Epithelial cell of esophagus (primary cell): ENCODE measurements at regions not wholly inside any gene's neighbourhood (a gene's known extent, or its start where the extent isn't known, plus 50 kb on each side); places are given as distances from the start of the nearest gene placed in this dataset.

Source experiments
- DNase-seq: peaks from one replicate; pipeline ENCODE4 v3.0.0; 2010; ENCODE audit warnings: low read depth
- H3K4me3 ChIP-seq: 2 replicates; pipeline ENCODE4 v1.5.1; 2011; ENCODE audit warnings: mild to moderate bottlenecking, low read length, control low read depth
- TF ChIP-seq, protein P1 (sequence below): IDR thresholded peaks from 2 replicates; pipeline ENCODE4 v1.5.1; 2011; ENCODE audit warnings: low read depth, mild to moderate bottlenecking, low read length, control low read depth, inconsistent platforms; ENCODE audit not compliant: insufficient read depth; ENCODE audit errors: missing control alignments

DNA sequence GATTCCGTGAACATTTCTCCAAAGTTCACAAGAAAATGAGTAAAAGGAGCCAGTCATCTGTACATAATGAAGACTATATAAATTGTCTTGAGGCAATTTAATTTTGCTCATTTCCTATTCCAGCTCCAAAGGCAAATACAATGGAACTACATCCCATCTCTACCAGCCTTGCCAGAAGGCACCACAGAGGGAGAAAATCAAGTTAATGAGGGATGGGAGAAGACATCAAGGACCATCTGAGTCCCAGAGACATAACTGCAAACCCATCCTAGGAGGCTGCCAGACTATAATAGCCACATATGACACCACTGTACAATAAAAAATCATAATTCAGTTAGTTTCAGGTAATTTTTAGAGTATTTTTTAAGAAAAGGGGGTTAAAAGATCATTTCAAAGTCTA, 136.3 kb upstream of the RGMB start:
- TF ChIP-seq, protein P1, sequence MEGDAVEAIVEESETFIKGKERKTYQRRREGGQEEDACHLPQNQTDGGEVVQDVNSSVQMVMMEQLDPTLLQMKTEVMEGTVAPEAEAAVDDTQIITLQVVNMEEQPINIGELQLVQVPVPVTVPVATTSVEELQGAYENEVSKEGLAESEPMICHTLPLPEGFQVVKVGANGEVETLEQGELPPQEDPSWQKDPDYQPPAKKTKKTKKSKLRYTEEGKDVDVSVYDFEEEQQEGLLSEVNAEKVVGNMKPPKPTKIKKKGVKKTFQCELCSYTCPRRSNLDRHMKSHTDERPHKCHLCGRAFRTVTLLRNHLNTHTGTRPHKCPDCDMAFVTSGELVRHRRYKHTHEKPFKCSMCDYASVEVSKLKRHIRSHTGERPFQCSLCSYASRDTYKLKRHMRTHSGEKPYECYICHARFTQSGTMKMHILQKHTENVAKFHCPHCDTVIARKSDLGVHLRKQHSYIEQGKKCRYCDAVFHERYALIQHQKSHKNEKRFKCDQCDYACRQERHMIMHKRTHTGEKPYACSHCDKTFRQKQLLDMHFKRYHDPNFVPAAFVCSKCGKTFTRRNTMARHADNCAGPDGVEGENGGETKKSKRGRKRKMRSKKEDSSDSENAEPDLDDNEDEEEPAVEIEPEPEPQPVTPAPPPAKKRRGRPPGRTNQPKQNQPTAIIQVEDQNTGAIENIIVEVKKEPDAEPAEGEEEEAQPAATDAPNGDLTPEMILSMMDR, result no peak
- H3K4me3 ChIP-seq, result no peak overlapping the region
- no peak for DNase-seq

DNA sequence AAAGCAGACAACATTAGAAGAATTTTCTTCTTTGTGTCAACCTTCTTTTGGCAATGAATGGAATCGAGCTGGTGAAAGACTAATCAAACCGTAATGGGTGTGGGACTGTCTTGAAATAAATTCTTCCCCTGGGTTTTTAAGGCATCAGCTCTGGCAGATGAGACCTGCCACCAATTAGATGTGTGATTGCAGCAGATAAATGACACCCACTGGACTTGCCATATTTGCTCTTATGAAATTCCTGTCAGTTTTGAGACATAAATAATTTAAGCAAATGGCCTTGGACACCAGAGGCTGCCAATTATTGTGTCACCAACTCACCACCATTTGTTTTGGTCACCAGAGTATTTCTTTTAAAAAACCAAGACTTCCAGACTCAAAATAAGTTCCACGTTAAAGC, 135.9 kb upstream of the RGMB start:
- TF ChIP-seq, protein P1, result no peak

DNA sequence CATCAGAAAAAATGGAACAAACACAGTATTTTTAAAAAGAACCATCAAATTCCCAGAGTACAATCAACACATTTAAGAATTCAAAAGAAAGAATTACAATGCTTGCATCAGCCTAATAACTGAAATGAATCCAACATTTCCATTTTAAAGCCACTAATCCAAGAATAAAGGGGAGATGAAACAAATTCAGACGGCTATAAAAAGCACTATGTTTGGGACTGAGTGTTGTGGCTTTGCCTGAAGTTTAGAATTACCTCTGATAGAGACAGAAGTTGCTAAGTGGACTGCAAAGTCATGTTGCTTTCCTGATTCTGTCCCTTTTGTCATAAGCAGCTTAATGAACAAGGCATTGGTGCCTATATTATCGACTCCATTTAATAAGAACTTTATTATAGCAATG, 135.4 kb upstream of the RGMB start:
- no peak for DNase-seq
- TF ChIP-seq, protein P1, result no peak
- H3K4me3 ChIP-seq, result no peak overlapping the region

More for the DNA sequence above, 135.9 kb upstream of the RGMB start:
- no peak for DNase-seq
- H3K4me3 ChIP-seq, result no peak overlapping the region

DNA sequence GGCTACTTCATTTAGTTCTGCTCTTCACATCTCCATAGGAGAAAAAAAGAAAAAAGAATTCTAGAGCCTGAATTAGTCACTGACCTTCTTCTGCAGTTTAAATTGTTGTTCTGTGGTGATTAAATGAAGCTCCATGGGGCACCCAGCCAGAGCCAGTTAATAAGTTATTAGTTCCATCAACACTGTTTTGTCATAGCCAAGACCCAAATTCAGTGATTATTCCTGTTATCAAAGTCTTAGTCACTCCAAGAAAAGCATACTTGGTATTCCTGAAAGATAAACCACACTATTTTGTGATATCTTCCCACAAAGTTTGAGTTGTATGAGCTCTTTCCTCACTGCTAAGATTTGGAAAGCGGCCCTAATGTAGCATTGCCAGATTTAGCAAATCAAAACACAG, 134.8 kb upstream of the RGMB start:
- H3K4me3 ChIP-seq, result no peak overlapping the region
- TF ChIP-seq, protein P1, result no peak
- DNase-seq, result no peak

DNA sequence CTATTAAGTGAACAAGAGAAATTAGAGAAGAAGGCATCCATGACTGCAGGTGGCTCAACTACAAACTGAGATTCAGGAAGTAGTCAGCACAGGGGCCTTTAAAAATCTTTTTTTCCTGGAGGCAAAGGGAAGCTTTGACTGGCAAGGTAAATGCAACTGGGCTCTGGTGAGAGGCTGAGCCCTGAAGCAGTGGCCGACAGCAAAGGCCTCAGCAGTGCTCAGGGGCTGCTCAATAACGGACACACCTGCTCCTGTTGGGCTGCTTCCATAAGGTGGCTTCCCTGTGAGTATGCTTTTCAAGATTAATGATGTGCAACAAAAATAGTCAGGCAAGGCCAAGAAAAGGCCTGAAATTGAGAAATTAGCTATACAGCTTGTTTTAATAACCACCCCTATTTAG, 134.2 kb upstream of the RGMB start:
- TF ChIP-seq, protein P1, result no peak
- no peak for DNase-seq
- no peak overlapping the region for H3K4me3 ChIP-seq

DNA sequence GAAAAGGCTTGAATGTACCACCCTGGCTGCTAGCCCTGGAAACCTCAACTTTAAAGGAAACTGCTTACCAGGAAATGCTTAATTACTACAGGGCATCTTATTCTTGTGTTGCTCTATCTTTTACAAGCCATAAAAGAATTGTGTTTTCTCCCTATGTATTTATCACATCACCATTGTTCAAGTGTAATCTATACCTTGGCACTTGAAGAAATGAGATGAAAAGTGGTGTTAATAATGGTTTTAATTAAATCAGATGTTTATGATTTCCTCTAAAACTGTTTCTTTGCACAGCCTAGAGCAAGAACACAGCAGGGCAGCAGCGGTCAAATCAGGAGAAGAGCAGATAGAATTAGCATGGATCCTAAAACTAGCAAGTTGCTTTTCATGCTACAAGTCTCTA, 131.8 kb upstream of the RGMB start:
- no peak overlapping the region for H3K4me3 ChIP-seq
- no peak for DNase-seq
- TF ChIP-seq, protein P1, result no peak

DNA sequence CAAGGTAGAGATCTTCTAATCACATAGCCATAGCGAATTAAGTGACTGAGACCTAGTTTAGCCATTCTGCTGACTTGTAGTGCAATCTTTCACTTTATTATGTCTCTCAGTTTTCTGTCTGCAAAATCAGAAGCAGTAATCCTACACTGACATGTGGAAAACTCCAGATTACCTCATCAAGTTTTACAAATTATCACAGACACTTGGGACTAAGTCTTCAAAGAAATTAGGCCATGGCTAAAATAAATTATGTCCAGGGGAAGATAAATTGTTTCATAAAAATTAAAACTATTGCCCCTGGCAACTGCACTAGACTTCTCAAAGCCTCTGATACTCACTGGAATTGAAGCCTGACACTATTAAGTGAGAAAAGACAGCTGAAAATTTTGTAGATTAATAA, 129.9 kb upstream of the RGMB start:
- TF ChIP-seq, protein P1, result no peak
- H3K4me3 ChIP-seq, result no peak overlapping the region
- DNase-seq, result no peak
